LNCAP (cell line): ENCODE measurements at regions not wholly inside any gene's neighbourhood (a gene's known extent, or its start where the extent isn't known, plus 50 kb on each side); places are given as distances from the start of the nearest gene placed in this dataset.

Experiments used
- CTCF ChIP-seq: fragments of 450-650 bp; IDR thresholded peaks from 2 replicates; pipeline ENCODE4 v1.5.1; 2017; ENCODE audit warnings: mild to moderate bottlenecking

GRCh38 chr2:104344306-104344705 lies 509.6 kb upstream of the POU3F3 start:
- TF ChIP-seq CTCF: no peak

GRCh38 chr2:104344985-104345384 lies 508.9 kb upstream of the POU3F3 start:
- TF ChIP-seq CTCF: no peak

GRCh38 chr2:104358122-104358521 lies 495.8 kb upstream of the POU3F3 start:
- no peak for TF ChIP-seq CTCF

GRCh38 chr2:104361414-104361813 lies 492.5 kb upstream of the POU3F3 start:
- no peak for TF ChIP-seq CTCF

- TF ChIP-seq CTCF: peak; percentile 9; the same call in 1 of the 2 replicates
Measured at GRCh38 chr2:104368089-104368488, 485.8 kb upstream of the POU3F3 start.

- no peak for TF ChIP-seq CTCF
Measured at GRCh38 chr2:104371087-104371781, 482.7 kb upstream of the POU3F3 start.

- no peak for TF ChIP-seq CTCF
Measured at GRCh38 chr2:104375206-104375605, 478.7 kb upstream of the POU3F3 start.
